ENCODE measurements at regions not wholly inside any gene's neighbourhood (a gene's known extent, or its start where the extent isn't known, plus 50 kb on each side); places are given as distances from the start of the nearest gene placed in this dataset.

DNA sequence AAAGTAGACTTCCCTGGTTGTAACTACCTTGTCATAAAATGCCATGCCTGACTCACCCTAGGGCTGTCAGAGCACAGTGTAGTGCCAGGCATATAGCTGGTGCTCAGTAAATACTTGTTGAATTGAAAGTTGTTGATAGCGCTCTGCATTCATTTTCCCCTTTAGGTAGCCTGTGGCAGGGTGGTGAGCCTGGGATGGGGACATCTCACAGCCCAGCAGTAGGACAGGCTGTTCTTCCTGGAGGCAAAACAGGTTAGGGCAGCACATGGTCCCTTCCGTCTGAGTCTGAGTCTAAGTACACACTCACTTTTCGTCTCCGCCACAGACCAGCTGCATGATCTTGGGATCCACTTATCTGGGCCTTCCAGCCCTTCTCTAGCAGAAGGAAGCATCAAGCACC, 401.9 kb downstream of the ZSWIM6 start:
- TF ChIP-seq, protein P1, sequence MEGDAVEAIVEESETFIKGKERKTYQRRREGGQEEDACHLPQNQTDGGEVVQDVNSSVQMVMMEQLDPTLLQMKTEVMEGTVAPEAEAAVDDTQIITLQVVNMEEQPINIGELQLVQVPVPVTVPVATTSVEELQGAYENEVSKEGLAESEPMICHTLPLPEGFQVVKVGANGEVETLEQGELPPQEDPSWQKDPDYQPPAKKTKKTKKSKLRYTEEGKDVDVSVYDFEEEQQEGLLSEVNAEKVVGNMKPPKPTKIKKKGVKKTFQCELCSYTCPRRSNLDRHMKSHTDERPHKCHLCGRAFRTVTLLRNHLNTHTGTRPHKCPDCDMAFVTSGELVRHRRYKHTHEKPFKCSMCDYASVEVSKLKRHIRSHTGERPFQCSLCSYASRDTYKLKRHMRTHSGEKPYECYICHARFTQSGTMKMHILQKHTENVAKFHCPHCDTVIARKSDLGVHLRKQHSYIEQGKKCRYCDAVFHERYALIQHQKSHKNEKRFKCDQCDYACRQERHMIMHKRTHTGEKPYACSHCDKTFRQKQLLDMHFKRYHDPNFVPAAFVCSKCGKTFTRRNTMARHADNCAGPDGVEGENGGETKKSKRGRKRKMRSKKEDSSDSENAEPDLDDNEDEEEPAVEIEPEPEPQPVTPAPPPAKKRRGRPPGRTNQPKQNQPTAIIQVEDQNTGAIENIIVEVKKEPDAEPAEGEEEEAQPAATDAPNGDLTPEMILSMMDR (IDR thresholded peaks at IDR 0.05), result no peak
- TF ChIP-seq EP300 (IDR thresholded peaks at IDR 0.05) (no peak), POLR2A (IDR thresholded peaks at IDR 0.05) (no peak), POLR2AphosphoS5 (IDR thresholded peaks at IDR 0.05) (no peak)

Measured in sigmoid colon (tissue), 4 donors.